ENCODE measurements at regions not wholly inside any gene's neighbourhood (a gene's known extent, or its start where the extent isn't known, plus 50 kb on each side); places are given as distances from the start of the nearest gene placed in this dataset.

DNA sequence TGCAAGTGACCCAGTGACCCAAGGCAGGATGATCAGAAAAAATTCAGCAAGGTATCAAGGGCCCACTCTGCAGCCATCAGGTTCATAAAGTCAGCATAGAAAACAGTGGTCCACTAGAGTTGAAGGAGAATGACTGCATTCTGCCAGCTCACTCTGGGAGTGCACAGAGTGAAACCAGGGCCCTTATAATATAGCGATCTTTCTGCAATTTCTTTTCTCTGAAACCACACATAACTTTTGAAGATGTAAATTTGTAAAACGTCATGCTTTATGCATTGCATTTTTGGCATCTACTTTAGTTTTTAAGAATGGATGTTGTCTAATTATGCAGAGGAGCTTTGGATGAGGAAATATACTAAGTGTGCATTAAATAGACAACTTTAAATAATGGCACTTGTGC is 225.0 kb upstream of the SMIM21 start:
- no peak for DNase-seq

DNA sequence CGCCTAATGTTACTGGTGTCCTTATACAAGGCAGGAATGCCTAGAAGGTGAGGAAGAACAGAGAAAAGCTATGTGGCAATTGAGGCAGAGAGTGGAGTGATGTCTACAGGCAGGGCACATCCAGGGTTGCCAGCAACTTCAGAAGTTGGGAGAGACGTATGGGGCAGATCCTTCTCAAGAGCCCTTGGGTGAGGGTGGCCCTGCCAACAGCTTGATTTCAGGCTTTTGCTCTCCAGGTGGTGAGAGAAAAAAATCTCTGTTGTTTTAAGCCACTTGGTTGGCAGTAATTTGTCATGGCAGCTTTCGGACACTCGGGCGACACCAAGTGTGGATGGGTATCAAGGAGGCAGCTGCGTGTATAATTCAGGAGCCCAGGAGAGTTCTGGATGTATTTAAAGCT is 217.4 kb upstream of the SMIM21 start:
- DNase-seq = no peak

DNA sequence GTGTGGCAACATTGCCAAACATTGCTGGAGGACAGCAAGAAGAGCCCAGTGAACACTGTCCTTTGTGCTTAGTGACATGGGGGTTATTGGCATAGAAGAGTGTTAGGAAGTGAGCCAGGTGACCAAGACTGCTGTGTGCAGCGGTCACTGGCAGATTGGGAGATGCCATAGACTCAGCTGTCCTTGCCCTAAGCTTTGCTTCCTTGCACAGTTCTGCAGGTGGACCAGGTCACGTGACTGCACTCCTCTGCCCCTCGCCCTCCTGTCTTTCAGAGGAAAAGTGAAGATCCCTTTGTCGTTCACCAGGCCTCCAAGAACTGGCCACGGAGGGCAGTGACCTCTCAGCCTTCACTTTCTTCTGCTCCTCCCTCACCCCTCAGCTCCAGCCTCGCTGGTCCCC is 215.6 kb upstream of the SMIM21 start:
- DNase-seq = no peak

DNA sequence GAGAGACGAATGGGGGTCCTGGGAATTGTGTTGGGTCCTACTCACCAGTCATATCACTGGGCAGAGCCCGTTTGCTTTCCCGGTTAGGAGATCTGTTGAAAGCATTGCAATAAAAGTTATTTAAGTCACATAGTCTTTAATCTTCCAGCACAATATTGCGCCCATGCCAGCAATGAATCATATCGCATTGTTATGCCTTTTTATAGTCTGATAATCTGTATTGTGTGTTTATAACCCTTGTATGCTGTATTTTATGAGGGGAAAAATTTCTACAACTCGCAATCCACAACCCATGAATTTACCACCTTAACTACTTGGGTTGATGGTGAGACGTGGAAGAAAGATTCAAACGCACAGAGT is 211.9 kb upstream of the SMIM21 start:
- no peak for DNase-seq

DNA sequence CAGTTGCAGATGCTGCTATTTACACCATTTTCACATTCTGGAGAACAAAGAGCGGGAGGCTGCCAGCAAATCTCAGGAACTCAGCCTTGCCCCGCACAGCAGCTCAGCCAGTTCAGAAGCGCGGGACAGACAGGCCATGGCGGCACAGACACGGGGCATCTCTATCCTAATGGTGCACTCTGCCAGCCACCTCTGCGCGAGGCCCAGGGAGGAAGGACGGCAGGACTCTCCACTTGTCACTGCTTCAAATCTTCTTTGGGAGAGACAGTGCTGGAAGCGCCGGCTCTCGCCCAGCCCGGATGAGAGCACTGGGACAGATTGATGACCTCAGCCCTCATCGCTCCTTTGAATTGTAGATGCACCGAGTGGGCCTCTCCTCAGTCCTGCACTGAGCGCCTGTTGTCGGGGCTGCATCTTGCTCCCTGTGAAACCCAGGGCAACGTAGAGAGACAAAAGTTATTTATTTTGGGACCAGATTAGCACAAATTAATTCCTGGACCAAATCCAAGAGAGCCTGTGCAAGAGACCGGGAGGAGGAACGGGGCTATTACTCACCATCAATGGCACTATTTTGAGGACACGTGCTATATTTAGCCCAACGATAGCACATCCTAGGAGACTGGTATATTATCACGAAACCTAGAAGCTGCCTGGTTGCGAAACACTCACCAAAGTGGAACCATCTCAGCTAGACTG is 211.4 kb upstream of the SMIM21 start:
- no peak for DNase-seq

DNA sequence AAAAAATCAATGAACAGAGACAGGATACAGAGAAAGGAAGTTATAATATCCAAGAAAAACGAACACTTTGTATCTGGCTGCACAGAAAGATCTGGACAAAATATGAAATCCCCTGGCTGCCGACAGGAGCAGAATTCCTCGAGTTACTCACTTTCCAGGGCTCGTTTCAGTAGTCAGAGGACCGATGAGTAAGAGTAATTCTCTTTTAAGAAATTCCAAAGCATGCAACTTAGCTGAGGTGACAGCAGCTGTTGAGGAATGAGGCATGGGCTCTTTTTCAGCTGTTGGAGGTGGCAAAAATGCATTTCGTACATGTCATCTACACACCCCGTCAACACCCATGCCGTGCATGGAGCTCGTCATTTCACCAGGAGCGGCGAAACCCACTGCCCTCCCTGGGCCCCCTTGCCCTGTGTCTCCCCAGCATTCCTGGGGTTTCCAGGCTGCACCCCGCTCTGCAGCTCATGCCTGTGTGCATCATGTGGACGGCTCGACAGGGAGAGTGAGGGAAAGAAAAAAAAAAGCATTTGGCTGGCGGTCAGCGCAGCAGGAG is 210.8 kb upstream of the SMIM21 start:
- DNase-seq = no peak

DNA sequence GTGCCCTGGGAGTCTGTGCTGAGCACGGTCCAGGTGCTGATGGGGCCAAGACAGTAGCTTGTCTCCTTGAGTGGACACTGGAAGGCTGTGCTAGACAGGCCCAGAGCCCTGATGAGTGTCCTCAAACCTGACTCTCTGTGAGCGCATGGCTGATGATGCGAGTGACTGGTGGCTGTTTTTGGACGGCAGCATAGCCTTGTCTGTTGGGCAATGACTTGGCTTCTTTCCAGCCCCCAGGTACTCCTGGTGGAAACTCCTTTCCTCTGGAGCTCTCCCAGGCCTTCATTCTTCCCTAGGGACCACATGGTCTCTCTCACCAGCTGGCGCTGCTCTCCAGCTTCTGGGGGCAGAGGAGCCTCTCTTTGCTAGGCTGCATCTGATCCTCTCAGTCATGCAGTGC is 207.6 kb upstream of the SMIM21 start:
- DNase-seq = no peak

DNA sequence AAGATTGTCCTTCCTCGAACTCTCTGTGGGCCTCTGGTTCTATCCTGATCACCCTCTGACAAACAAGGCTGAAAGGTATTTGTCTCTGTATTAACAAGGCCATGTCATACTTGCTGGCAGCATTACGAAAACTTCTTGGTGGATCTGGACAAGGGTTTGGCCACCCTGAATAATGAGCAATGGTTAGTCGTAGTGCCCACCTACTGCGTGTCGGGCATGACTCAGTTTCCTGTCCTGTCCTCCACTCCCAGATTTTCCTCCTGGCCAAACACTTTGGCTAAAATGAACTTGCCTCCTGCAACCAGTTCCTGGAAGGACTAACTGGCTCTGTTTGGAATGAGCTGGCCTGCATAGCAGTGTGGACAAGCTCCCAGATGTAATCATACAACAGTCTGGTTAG is 198.5 kb upstream of the SMIM21 start:
- no peak for DNase-seq

DNA sequence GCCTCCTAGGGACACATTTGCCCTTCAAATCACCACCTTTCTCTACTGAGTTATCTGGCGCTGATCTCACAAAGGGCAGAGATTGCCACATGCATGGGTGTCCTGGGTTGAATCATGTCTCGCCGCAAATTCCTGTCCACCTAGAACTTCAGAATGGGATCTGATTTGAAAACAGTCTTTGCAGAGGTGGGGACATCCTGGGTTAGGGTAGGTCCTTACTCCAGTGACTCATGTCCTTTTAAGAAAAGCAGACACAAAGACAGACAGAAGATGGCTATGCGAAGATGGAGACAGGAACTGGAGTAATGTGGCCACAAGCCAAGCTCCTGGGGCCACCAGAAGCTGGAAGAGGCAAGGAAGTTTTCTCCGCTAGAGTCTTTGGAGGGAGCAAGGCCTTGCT is 197.4 kb upstream of the SMIM21 start:
- DNase-seq = no peak

DNA sequence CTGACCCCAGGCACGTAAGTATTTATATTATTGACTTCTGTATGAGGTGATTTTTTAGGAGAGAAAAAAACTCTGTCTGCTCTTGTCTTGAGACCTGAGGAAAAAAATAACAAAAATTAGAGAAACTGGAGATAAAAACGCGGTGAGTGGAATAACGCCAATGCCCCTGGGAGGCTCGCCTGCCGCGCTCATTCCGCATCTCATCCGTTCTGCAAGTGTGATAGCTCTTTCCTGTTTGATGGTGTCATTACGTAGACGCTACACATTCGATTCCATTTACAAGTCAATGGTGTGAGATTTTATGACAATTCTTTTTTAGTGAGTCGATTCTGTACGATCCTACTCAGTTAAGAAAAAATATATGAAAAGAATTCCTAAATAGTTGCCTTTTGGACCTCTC is 194.3 kb upstream of the SMIM21 start:
- no peak for DNase-seq

DNA sequence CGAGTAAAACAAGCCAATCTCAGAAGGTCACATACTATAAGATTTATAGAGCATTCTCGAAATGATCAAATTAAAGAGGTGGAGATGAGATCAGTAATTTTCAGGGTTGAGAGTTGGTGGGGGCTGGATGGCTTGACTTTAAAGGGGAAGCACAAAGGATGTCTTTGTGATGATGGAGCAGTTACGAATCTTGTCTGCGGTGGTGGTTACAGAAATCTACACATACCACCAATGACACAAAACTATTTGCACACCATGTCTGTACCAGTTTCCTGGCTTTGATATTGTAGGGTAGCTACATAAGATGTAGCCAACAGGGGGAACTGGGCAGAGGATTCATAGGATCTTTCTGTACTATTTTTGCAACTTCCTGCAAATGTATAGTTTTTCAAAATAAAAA is 190.6 kb upstream of the SMIM21 start:
- DNase-seq = no peak

DNA sequence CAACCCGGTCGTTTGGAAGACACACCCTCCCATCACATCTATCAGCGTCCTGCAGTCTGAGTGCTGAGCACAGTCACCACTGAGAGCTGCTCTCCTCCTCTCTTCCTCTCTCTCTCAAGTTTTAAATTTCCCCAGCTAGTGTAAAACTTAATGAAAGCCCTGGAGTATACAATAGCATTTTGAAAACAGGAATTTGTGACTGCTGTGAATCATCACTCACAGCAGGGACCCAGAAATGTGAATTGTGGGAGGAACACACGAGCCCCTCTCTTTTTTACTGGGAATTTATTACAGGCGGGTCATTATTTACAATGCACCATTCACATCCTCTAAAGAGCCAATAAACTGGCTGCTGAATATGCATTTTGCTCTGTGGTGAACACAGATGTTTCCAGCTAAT is 185.0 kb upstream of the SMIM21 start:
- no peak for DNase-seq

DNA sequence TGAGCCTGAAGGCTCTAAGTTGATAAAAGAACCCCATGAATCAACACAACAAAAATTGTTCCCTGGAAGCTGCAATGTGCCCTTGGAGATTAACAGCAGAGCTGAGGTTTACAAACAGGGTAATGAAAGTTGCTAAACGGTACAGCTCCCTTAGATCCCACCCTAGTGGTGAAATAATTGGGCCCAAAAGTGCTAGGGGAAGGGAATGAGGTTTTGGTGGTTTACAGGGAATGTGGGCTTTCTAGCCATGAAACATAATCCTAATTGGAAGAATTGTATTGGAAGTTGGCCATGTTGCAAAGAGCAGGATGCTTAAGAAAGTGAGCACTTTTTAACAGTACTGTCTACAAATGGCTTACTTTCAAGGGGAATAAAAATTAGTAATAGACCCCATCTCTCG is 180.2 kb upstream of the SMIM21 start:
- DNase-seq = no peak

DNA sequence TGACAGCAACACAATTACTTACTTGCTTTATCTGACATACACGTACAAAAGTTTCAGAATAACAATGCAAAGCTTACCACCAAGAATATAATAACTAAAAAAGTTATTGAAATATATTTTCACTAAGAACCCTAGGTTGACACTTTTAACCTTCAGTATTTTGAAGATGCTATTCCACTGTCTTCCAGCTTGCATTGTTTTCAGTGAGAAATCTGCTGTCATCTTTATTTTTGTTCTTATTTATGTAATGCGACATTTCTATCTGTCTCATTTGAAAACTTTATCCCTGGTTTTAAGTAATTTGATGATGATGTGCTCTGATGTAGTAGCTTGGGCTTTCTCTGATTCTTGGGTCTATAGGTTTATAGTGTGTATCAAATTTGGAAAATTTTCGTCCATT is 165.0 kb upstream of the SMIM21 start:
- no peak for DNase-seq

DNA sequence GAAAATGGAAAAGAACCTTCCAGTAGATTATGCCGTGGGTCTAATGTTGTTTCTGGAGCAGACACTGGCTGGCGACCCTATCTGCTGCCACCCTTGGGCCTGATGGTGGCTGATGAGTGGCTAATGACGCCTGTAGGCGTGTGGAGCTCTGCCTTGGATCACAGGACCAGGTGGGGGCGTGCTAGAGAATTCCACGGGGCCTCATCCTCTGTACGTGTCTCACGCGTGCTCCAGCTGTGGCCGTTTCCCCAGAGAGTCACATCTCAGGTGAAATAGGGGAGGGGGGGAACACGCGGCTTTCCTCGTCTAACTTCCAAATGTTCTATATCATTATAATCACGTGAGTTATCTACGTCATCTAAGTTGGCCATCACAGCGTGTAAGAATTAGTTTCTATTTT is 160.9 kb upstream of the SMIM21 start:
- no peak for DNase-seq

DNA sequence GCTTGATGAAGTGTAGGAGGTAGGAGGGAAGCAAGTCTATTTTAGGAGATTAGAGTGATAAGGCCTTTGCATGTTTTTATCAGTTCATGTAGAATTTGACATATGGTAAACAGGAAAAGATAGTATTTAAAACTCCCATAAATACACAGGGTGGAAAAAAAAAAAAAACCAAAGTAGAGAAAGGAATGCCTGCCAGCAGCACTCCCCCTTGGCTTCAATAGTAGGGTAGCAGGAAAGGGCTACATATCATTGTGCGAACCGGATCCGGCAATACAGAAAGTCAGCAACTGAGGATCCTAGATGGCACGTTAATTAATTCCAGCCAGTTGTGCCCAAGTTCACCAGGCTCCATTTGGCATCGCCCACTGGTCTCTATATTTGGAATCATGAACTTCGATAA is 159.6 kb upstream of the SMIM21 start:
- no peak for DNase-seq

DNA sequence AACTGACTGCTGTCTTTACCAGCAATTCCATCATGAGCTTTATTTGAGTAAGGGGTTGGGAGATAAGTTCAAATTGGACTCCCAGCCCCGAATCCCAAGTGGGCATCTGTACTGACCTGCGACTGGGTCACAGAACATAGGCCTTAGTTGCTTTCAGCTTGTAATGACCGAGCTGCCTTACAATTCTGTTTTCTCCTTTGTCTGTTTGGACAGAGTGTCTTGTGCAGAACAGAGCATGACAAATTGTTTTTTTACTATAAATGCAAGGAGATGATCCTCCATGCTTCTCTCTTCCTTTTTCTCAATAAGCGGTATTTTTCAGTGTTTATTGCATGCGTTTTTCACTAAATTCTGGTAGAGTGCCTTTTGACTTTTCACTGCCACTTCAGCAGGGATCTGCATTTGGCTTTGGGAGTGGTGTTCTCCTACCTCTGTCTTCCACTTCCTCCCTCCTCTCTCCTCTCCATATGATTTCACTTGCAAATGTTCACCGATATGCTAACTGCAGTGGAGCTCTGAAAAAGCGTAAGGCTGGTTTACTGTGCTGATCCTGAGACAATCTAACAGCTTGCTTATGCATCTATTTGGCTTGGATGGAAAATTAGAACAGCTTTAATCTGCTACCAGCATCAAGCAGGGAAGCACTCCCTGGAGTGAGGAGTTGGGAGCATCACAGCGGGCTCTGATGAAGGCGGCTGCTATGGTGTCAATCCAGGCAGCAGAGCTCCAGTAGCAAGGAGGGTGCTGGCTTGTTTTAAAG is 158.8 kb upstream of the SMIM21 start:
- no peak for DNase-seq

DNA sequence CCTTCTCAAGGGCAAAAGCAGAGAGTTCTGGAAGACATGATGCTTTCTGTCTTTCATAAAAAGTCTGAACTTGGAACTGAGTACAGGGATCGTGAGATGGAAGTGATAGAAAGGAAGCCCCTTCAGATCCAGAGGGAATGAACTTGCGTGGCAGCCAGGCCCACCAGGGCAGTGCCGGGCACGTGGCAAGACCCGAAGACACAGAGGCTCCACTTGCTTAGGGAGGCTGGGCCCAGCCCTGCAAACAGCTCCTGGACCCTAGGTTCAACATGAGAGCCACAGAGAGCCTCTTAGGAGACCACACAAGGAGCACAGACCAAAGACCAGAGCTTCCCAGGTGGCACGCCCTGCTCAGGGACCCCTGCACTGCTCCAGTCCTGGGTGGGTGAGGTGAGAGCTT is 155.4 kb upstream of the SMIM21 start:
- DNase-seq = no peak

DNA sequence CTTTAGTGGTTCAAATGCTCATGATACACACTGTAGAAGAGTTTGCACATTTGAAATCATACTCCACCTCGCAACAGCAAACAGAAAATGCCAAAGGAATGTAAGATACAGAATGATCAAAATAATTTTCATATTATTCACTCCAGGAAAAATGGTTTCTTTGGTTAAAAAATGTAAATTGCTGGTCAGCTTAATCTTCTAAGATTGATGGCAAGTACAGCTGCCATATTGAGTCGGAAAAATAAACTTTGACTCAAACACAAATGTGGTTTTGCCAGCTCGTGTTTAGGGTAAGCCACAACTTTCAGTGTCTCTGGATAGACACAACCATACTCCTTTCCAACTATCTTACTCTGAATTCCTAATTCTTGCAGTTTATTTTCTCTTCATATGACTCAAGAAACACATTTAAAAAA is 154.9 kb upstream of the SMIM21 start:
- DNase-seq = no peak

DNA sequence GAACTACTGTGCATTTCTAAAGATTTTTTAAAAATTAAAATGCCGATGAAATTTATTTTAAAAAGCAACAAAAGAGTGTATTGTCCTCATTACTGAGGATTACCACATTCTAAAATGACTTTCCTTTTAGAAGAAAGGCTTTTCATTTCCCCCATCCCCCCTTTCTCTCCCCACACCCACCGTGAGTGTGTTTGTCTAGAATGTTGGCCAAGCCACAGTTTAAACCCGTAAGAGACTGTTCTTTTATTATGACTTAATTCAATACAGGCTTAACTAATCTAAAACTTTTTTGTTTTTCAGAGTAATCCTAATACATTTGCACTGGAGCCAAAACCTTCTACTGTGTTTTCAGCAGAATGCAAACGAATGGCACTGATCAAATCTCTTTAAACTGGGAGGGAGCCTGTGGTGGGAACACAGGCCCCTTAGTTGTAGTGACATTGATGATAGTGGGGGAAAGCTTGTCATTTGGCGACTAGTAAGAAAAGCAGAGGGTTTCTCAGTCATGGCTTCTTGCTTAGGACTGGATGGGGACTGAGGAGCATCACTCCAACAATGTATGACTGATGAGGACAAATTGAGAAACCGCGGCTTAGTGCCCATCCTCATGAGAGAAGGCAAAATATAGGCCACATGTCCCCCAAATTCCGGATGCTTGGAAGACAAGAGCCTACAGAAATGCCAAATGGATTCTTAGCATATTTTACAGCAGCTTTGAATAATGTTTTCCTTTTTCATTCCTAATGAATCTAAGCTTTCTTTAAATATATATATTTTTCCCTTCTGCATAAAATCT is 154.0 kb upstream of the SMIM21 start:
- no peak for DNase-seq

DNA sequence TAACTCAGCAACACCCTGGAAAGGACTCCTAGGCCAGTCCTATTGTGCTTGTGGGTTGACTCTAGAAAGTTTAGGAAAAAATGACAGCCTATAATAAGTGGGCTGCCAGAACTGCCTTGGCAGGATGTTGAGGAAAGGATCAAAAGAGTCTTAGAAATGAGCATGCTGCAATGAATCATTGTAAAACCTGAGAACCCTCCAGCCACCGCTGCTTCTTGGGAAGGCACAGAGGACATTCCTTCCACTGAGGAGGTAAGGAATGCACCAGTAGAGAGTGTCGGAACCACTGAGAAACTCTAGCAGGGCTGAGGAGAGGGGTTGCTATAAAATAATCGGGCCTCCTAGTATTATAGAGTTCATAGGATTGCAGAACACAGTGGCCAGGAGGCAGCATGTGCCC is 146.7 kb upstream of the SMIM21 start:
- no peak for DNase-seq

DNA sequence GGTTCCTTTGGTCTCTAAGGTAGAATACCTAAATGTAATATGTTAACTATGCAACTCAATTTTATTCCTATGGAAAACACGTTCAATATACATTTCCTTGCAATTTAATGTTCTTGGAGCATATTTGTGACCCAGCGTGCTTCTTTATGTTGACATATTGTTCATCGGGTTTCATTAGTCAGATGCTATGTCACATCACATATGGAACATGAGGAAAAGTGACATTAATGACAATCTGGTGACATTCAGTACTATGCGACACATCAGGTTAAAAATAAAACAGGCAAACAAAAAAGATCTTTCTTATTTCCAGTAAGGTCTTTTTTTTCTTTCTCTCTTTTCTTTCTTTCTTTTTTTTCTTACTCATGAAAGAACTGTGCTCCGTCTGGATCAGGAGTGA is 135.6 kb upstream of the SMIM21 start:
- DNase-seq = no peak

DNA sequence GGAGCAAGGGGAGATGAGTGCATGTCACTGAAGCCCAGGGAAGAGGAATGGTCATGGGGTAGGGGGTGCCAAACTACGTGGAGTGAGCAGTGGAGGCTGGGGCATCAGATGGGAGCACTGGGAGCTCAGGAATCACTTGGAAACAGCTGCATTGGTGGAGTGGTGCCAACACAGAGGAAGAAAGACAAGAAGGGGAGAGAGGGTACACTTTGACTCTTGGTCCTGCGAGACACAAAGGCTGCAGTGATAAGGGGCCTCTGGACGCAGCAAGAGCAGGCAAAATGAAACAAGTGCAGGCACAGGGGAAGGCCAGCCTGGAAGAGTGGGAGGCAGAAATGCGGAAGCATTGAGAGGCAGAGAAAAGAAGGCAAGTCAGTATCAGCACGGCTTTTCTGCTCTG is 134.7 kb upstream of the SMIM21 start:
- no peak for DNase-seq

DNA sequence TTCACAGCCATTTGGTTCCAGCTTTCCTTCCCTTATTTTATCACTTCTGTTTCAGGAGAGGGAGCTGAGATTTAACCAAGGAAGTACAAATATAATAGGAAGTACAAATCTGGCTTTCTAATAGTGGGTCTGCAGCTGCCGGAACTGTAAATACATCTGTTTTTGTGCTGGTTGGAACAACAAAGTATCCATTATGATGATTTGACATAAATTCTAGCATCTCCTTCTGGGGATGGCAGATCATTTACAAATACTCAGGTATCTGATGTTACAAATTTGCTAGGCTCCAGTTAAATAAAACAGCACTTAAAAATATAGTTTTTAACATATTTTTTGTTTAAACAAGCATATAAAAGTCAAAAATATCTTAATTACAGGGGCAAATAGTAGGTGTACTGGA is 131.3 kb upstream of the SMIM21 start:
- DNase-seq = no peak
